HK-2 (cell line): ENCODE measurements at regions not wholly inside any gene's neighbourhood (a gene's known extent, or its start where the extent isn't known, plus 50 kb on each side); places are given as distances from the start of the nearest gene placed in this dataset.

ENCODE experiments used
- DNase-seq: peaks from one replicate; pipeline ENCODE4 v3.0.0-alpha.2; 2018; ENCODE audit not compliant: unreplicated experiment

DNA sequence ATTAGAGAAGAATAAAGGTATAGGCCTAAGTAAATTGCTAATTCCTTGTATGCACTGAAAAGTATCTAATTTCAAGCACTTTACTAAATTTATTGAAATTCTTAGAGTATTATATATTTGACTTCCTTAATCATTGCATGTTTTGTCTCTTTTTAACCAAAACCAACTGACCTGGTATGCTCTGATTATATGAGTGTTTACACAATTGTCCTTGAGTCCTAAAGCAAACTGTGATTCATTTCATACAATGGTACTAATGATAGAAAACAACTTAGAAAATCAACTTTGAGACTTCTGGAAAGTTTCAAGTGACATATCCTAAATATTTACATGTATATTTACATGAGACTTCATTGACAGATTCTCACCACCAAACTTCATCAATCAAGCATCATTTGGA, 1177.1 kb downstream of the ADGRL3 start:
- no peak for DNase-seq

DNA sequence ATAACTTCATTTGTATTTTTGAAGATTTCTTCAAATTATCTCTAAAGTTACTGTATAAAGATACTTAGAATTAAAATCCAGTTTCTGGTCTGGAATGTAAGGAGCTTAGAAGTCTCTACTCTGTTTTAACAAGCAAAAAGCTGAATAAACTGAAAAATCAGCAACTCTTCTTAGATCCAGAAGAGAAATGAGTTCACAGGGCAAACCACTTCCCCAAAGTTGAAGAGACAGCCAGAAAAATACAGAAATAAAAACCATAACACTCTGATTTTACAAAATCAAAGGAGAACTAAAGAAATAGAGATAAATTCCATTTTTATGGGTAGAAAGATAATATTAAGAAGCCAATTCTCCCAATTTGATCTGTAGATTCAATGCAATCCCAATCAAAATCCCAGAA, 1166.8 kb downstream of the ADGRL3 start:
- DNase-seq, result no peak

DNA sequence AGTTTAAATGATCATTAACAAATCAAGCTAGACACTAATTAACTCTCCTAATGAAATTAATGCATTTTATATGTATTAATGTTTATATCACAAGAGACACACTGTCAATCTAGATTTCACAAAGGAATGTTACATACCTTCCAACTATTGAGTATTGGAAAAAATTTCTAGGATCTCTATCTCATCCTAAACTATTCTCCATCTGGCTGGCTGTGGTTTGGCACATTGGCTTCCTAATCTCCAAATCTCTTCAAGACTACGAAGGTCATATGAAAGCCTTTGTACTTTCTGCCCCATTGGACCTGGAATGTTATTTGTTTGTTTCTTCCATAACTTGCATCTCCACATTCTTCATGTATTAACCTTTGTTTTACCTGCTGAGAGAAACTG, 1160.0 kb downstream of the ADGRL3 start:
- no peak for DNase-seq

DNA sequence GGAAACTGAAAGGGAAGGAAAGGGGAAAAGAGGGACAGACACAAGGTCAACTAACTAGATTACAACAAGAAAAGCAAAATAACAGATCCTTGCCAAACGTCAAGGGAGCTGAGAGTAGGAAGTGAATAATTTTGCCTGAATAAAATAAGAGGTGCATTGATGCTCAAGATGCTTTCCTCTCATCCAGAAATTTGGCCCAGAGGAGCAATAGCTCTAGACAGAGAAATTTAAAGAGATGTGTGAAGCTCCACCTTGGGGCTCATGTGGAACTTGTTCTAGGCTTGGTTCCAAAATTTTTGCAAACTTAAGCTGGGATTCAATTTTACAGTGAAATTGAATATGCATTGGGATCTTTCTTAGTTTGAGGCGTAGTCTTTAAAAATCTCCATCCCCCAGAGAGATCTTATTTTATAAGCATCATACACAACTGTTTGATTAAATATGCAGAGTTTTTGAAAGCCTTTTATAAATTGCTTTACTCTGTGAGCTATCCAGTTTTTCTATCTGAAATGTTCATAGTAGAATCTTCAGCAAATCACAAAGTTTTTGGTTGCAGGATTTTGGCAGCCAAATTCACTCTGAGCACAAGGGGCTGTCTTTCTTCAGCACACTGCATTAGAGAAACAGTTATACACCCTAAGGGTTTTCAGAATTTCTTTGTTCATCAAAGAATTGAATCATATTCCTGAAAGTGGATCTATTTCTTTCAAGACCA, 1159.5 kb downstream of the ADGRL3 start:
- no peak for DNase-seq

DNA sequence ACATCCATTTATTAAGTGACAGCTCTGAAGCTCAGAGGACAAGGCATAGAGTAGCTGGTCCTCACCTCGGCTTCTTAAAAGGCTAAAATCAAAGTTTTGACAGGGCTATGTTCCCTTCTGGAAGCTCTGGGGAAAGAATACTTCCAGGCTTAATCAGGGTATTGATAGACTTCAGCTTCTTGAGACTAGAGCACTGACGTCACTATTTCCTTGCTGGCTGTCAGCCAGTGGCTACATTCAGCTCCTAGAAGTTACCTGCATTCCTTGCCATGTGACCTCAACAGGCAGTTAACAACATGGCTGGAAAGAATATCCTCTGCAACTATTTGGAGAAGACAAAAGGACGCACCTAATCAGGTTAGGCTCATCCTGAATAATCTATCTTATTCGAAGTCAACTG, 1144.8 kb downstream of the ADGRL3 start:
- DNase-seq, result no peak

DNA sequence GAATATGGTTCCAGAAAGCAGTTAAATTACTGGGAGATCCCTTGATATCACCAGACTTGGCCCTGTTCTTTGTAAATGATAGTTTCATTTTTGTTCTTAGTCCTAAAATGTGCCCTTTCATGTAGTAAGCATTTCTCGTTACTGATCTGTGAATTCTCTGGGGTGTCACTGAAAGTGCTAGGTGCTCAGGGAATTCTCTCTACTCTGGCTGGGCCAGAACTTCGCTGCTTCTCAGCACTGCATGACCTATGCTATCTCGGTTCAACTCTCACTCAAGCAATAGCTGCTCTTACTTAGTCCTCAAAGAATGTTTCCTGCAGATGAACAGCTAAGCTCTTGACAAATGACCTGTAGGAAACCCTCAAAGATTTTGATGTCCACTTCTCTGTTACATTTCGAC, 1144.3 kb downstream of the ADGRL3 start:
- no peak for DNase-seq

DNA sequence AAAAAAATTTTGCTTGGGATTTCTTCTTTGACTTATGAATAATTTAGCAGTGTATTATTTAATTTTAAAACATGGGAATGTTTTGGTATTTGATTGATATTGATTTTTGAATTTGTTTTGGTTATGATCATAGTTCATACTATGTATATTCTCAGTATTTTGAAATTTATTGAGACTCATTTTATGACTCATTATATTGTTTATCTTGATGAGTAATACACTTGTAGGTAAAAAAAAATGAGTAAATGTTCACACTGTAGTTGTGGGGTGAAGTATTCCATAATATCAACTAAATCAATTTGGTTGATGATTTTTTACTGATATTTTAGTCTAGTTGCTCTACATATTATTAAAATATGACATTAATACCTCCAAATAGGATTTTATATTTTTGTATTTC, 1142.2 kb downstream of the ADGRL3 start:
- DNase-seq, result no peak

DNA sequence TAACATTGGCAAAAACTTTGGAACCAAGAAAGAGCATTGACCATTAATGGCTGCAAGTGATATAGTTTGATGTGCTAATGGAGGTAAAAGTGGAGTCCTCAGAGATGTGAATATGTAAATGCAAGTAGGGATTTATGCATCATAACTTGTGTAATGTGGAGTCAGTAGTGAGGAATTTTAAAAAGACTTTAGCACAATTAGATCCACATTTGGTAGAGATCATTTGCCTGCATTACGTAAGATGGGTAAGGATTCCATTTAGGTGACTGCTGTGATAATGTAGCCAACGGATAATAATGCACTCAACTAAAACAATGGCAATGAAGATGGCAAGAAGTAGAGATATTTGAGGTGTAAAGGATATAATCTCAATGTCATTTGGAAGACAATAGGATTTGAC, 1128.4 kb downstream of the ADGRL3 start:
- no peak for DNase-seq

DNA sequence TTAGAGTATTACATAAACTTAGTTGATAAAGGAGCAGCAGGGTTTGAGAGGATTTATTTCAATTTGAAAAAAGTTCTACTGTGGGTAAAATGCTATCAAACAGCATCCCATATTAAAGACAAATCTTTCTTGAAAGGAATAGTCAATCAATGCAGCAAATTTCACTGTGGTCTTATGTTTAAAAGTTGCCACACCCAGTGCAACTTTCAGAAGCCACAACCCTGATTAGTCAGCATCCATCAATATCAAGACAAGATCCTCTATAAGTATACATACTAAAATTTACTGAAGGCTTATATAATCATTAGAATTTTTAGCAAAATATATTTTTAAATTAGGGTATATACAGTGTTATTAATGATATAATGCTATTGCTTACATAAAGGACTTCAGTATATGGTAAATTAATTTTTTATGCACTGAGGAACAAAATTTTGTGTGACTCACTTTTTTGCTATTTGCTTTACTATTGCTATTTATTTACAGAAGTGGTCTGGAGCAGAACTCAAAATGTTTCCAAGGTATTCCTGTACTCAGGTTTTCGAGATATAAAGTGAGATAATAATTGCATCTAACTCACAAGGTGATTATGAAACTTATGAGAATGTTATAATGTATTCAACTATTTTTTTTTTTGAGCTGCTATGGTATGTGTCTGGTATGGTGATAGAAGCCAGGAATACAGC, 1127.6 kb downstream of the ADGRL3 start:
- no peak for DNase-seq

DNA sequence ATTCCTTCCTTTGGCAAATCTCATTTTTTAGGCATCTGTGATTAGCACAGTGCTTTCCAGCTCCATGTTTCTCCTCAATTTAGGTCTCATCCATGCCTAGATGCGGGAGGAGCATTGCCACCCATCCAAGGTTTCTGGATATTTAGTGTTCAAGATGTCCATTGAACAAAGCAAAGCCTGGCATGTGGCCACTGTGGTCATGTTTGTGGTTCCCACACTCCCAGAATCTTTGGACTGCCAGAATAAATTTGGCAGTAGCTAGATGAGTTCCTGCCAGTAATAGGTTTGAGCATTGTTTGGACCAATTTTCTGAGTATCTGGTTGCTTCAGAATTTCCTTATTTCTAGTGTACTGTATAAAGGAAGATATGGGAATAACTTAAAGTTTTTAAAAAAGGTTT, 1124.1 kb downstream of the ADGRL3 start:
- no peak for DNase-seq

DNA sequence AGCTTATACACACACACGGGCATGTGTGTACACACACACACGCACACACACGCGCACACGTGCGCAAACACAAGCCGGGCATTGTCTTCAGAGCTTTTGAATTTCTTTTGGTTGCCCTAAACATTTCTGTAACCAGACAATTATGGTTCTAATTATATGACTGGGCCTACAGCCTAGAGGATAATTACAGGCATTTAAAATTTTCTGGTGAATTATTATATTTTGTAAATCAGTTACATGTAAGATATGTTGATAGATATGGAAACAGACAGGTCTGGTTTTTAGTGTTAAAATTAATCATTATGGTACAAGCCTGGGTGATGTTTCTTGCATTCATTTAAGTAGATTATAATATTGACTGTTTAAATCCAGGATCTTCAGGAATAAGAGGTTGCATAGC, 1120.5 kb downstream of the ADGRL3 start:
- no peak for DNase-seq

DNA sequence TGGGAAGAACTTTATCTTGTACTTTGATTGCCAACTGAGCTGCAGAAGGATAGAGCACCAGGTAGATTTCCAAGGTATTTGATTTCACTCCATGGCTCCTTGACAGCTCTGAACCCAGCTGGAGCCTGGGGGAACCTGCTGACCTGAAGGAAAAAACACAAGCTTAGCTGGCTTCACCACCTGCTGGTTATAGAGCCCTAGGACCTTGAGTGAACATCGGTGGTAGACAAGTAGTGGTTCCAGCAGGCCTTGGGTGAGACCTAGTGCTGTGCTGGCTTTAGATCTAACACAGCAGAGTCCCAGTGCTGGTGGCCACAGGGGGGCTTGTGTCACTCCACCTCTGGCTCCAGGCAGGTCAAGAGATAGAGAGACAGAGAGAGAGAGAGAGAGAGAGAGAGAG, 1102.6 kb downstream of the ADGRL3 start:
- DNase-seq, result no peak

DNA sequence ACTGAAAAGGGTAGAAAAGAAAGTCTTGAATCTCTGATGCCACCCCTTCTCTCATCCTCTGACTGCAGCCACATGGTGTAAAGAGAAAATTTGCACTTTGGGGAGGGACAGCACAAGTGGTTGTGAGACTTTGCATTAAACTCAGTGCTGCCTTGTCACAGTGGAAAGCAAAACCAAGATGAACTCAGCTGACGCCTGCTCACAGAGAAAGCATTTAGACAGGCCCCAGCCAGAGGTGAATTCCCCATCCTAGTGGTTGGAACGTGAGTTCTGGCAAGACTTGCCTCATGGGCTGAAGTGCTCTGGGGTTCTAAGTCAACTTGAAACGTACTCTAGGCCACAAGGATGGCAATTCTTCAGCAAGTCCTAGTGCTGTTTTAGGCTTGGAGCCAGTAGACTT, 1101.4 kb downstream of the ADGRL3 start:
- DNase-seq, result no peak

DNA sequence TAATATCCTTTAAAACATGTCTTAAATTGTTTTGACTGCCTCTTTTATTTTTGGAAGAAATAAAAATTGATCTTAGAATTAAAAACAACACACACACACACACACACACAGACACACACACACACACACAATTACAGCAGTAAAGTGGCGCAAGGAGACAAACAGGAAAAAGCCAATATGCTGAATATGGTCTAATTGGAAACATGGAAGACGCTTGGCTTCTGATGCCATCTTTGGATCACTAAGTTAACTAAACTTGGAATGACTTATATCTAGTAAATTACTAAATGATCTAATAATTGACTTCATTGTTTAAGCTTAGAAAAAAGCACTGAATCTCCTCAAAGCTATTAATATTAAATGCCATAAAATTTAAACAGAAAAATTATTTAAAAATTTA, 1093.4 kb downstream of the ADGRL3 start:
- no peak for DNase-seq

DNA sequence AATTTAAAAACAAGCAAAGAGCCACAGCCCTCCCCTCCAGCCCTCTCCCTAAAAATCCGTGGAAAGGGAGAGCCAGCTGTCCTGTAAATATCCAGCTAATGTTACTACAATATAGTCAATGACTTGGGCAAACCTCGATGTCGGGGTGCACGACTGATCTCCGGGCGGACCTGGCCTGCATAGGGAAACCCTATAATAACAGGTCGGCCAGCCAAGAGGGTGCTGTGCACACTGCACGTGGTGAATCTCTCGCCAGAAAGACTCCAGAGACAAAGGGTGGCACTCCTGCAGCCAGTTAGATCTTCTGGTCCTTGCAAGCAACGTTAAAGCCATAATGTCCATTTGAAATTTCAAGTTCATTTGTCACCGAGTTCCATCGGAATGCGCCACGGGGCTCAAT, 1092.8 kb downstream of the ADGRL3 start:
- DNase-seq, result no peak

DNA sequence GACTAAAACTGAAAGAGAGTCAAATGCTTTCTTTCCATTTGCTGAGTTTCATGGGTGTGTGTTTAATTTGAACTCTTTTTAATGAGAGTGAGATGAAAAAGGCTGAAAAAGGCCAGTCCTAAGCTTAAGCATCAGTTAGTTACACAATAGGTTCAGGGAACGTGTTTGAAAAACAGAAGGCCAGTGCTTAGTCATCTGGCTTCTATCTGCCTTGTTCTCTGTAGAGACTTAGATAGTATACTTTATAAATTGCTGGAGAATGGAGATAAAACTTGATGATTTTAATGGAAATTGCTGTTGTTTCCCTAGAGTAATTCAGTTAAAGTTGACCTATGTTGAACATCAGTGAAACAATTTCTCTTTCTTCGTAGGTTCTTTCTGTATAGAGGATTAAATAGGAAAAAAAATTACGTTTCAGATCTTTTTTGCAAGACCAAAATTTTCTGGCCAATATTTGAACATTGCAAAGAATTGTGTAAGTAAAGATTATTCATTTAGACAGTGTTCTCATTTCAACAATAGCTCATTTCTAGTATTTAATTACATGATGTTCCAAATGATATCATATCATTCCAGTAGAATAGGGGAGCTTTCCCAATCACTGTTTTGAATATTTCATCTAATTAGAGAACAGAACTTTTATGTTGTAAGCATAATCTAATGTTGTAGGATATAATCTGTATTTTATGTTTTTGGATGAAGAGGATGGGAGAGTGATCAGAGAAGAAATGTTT, 1088.8 kb downstream of the ADGRL3 start:
- DNase-seq, result no peak

DNA sequence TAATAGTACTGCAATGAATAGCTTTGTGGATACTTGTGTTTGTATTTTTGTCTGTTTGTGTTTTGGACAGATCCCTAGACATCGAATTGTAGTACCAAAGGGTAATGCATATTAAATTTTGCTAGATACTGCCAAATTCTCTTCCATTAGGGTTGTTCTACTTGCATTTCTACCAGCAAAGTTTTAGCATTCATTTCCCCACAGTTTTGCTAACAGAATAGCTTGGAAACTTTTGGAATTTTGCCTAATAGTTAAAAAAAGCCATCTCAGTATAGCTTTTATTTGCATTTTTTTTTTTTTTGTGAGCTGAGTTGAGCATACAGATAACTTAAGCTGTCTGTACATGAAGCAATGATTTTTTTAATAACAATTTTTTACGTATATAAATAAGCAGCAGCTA, 1084.9 kb downstream of the ADGRL3 start:
- no peak for DNase-seq

DNA sequence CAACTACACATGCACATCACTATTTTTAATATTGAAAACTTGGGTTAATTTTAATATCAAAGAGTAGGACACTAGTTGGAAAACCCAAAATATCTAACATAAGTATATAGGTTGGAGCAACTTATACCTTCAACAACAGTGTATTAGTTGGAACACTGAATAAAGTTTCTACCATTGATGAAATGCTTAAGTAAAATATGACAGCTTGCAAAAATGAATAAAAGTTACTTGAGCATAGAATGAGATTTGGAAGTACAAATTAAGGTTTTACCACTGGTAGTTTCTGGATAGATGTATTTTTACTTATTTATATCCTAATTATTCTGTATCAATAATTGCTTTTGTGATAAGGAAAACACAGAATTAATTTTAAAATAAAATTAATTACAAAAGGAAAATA, 1079.6 kb downstream of the ADGRL3 start:
- DNase-seq, result no peak

DNA sequence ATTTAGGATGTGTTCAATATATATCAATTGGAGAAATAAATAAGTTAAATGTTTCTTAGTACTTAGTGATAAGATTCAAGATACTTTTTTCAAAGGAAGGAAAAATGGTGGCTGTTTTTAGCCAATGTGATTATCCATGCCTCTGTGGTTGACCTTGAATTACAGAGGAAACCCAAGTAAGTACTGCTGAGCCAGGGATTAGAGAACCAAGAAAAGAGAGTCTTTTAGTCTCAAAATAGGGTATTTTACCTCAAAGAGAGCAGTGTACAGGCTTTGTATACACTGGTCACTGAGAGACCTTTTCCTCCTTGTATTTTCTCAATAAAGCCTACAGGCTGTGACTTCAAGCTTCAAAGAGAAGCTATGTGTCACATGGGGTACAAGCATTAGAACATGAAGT, 1075.3 kb downstream of the ADGRL3 start:
- DNase-seq, result no peak

DNA sequence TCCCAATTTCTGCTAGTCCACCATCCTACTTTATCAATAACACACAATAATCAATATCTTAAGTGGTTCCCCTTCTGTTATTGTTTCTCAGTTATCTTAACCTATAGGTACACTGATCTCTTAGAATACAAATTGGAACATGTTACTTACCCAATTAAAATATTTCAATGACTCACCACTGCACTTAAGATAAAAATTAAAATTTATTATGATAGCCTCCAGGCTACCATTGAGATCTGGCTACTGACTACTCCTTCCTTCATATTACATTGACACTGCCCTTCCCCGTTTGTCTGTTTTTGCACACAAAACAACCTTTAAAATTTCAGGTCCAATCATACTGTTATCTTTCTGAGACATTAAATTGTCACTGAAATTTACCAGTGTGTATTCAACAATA, 1074.7 kb downstream of the ADGRL3 start:
- no peak for DNase-seq

DNA sequence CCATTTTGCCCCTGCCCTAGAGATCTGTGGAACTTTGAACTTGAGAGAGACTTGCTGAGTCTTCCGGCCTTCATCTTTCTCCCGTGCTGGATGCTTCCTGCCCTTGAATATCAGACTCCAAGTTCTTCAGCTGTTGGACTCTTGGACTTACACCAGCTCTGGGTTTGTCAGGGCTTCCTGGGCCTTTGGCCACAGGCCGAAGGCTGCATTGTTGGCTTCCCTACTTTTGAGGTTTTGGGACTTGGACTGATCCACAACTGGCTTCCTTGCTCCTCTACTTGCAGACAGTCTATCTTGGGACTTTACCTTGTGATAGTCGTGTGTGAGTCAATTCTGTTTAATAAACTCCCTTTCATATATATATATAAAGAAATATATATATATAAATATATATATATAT, 1071.0 kb downstream of the ADGRL3 start:
- DNase-seq, result no peak

DNA sequence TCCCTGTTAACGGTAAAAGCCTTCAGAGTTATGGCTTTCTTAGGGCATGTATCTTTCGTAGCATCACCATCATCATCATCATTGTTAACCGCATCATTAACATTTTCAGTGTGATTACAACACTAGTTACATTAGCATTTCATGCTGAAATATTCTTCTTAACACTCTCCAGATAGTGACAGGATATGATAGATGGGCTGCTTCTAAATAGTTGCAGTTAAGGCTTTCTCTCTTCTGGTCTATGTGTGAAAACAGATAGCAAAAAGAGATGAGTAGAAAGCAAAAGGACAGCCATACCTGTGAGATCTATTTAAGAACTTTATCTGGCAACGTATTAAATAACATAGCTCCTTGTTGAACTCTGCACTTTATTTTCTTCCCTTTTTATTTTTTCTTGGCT, 1069.8 kb downstream of the ADGRL3 start:
- no peak for DNase-seq

DNA sequence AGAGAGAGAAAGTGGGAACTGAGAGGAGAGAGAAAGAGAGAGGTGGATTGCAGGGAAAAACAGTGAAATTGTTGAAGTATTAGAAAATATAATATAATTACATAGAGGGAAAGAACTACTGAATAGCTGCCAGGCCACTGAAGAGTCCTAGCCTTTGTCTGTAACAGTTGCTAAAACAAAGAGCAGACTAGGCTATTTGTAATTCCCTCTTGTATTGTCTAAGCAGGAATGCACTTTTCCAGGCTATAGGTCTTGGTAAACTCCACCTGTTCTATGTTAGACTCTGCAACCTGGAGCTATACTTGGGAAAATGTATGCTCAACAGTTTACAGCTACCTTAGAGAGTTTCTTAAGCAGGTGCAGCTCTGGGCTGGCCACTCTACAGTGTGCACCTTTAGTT, 1063.3 kb downstream of the ADGRL3 start:
- no peak for DNase-seq
